HUDEP-2 (cell line): ENCODE measurements at regions not wholly inside any gene's neighbourhood (a gene's known extent, or its start where the extent isn't known, plus 50 kb on each side); places are given as distances from the start of the nearest gene placed in this dataset.
"Not testable (repeated sequence)": the region's sequence is repeated elsewhere in the genome, so short reads cannot be mapped to it uniquely, and the experiment has no call there.

Experiments
- DNase-seq, 76 experiments: peaks; one replicate each; lab custom pipeline; 2025; ENCODE audit not compliant: unreplicated experiment in 76 of 76; lab: John Stamatoyannopoulos, UW

DNA sequence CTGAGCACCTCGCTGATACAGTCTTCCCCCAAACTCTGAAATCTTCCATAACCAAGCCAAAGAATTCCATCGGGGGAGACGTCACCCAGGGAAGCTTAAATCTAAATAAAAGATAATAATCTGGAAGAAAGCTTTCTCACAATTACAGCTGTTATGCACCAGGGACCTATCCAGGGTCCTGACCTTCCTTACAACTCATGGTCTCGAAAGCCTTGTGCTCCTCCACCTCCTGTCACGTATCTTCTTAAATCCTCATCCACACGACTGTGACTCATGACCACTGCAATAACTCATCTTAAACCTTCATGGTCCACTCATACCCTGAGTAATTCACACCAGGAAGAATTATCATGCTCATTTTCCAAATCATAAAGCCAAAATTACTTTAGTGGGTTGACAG is 166.8 kb upstream of the FRG1 start:
- no peak for DNase-seq

DNA sequence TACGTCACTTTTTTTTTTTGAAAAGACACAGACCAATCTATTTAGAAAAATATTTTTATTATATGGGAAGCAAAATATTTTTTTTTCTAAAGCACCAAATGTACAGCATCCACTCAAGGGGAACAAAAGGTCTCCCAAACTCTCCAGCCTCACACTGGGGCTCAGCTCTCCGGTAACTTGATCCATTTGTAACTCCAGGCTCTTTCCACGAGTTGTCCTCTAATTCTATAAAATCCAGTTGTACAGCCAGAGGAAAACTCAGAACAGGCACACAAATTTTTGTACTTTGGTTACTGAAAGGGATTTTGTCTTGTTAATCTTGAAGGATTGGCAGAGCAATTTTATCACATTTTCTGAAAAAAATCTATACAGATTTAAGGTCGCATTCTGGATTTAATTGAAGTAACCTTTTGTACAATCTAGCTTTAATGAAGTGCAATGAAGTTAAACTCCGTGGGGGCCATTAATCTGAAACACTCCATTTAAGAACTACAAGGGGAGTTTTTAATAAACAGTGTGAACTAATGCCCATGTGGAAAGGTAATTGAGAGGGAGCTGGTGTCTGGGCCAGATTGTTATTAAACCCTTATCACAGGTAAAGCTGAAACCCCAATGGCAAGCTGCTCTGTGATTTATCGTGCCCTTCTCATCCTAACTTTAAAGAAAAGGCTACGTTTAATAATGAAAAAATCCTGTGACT is 161.2 kb upstream of the FRG1 start:
- no peak for DNase-seq

DNA sequence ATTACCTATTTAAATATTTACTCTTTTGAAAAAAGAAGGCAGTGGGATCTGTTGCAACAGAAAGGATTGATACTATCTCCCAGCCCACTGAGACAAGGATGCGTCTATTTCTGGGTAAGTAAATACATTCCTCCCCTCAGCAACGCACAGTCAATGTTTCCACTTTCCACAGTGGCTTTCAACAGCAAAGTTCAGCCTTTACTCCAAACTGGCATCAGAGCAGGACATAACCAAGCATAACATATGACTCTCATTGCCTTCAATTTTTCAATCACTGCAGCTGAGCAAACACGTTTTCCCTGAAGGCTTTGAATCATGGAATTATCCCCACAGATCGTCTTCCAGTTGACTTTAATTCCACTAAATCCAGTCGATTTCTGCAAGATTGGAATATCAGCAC is 160.3 kb upstream of the FRG1 start:
- DNase-seq, result no peak

DNA sequence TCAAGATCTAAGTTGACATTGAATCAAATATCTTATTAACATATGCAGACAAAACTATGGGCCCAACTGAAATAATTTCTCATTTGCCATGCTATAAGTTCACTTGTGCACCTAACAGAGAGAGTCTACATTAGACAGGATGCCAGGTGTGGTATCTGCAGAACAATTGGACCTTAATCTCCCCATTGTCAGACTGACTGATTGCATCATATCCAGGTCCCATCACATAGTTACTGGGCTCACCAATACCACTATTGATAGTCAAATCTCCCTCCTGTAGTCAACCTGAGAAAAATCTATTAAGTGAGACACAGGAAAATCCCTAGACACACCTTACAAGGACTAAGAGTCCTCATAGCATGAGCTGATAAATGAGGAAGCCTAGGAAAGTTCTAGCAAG is 156.0 kb upstream of the FRG1 start:
- DNase-seq, result no peak

DNA sequence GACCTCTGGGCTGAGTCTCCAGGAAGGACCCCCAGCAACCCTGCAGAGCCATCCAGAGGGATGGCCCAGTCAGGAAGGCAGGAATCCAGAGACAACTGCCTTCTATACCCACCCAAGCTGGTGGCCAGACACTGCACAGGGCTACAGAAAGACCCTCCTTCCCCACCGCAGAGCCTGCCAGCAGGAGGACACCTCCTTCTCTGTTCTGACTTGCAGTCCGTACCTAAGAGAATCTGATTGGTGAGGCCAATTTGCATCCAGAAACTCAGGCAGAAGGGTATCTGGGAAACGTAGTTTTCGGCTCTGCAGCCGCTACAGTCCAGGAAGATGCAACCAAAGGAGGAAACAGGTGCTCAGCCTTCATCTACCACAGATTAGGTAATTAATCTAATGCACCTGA is 155.4 kb upstream of the FRG1 start:
- no peak for DNase-seq

DNA sequence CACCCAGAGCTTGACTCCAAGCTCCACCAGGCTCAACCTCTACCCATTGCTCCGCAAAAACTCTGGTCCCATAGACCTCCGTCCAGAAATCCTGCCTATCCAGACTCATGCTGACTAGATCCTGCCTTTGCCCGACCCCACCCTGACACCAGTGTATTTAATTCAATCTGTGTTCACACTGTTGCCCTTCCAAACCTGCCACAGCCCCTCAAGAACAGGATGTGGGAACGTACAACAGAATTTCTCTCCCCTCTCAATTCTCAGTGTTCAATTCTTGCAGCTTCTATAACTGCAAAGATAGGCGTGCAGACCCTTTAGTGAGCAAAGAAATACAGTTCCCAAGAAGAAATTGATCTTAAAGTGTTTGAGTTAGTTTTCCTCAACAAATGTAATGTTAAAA is 154.2 kb upstream of the FRG1 start:
- no peak for DNase-seq

DNA sequence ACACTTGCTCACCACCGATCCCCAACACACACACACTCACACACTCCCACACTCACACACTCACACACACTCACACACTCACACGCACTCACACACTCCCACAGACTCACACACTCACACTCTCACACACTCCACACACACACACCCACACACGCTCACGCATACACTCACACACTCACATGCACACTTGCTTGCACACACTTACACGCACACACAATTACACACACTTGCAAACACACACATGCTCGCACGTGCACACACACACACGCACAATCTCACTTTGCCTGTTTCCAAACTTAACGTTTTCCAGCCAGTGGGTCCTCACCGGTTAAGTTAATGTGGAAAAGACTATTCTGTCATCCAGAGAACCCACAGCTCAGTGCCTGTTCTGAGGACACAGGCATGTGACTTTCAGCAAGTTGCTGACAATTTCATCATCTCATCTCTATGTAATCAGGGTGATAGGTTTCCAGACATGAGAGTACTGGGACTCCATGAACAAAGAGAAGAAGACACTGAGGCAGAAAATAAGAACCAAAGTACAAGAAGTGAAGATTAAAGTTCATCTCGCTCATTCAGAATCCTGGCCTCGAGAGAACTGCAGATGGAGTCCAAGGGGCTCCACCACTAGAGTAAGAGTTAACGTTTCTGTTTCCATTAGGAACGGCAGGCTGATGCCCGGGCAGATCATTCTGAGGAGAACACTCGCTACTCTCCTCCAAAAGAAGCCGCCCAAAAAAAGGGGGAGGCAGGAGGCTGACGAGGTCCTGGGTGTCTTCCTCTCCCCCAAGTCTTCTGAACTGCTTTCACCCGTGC is 153.2 kb upstream of the FRG1 start:
- no peak for DNase-seq

DNA sequence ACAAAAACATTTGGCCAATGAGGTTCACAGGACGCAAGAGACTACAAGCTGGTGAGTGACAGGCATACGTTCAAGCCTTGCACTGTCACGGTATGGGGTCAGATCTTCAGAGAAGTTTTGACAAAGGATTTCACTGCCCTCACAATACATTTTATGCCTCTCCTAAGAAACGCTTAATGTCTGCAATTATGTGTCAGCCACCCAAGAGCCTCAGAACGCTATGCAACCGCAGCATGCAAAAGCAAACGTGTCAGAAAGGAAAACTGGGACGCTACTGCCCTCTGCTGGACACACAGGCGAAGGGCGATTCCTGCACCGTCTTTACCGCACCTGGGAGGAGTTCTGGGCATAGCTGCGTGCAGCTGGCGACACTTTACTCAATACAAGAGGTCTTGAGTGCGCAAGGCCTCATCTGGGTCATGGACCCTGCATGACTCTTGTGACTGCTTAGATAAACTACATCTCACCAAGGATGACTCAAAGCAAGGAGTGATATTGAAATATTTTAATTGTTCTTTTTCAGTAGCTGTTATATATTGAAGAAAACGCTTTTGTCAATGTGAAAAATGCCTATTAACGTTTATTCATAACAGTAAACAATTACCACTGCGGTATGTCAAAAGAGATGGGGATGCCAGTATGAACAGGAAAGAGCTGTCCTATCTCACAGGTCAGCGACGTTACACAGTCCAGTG is 147.6 kb upstream of the FRG1 start:
- peak in 73 of 76 experiments; percentile 2 to 83 (median 45) for DNase-seq

DNA sequence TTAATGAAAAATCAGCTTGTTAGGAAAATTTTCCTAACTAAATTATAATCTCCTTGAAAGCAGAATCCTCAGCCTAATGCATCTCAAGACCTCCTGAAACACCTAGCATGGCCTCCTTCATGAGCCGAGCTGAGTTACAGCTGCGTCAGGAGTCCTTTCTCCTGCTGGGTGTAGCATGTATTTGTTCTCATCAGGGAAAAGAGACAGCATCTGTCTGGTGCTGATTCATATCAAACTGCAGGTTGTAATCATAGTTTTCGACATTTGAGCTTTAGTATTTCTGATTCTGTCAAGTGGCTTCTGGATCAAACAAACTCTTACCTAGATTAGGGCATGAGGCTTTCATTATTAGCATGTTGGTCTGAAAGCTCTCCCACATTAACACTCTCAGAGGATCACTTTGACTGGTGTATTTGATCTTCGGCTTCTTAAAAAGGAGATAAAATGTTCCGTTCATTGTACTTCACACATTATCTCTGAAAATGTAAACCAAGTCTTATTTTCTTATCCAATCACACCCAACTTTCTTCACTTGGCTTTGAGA is 140.1 kb upstream of the FRG1 start:
- DNase-seq, result no peak

DNA sequence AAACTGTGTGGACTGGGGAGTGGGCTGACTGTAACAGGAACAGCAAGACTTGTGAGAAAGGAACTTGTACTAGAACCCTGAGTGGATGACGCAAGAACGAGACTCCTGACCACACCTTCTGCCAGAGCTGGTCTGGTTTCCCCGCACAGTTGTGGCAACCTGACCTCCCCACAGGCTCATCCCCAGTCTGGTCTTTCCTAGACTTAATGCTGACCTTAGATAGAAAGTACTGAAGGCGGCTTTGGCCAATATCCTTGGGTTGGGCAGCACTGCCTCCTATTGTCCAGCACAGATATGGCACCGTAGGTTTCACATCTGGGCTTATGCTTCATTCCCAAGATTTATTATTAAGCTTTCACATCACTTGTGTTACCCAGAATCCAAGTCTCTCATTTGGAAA is 137.8 kb upstream of the FRG1 start:
- no peak for DNase-seq

DNA sequence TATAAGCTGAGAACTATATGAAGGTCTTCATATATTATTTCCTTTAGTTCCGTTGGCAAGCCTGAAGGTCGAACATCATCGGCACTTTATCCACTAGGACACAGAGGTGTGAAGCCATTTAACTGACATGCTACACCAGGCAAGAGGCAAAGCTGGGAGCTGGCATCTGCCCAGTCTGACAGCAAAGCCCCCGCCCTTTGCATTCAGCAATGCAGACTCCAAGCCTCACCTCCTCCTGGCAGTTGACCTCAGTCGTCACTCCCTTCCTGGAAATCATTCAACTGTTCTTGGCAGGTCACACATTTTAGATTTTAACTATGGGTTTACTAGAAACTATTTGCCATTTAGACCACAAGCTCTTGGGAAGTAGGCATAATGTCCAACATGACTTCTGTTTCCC is 135.8 kb upstream of the FRG1 start:
- DNase-seq, result peak in 73 of 76 experiments; percentile 4 to 93 (median 67)

DNA sequence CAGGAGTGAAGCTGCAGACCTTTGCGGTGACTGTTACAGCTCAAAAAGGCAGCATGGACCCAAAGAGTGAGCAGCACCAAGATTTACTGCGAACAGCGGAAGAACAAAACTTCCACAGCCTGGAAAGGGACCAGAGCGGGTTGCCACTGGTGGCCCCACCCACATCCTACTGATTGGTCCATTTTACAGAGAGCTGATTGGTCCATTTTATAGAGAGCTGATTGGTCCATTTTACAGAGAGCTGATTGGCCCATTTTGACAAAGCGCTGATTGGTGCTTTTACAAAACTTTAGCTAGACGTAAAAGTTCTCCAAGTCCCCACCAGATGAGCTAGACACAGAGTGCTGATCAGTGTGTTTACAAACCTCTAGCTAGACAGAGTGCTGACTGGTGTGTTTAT is 134.2 kb upstream of the FRG1 start:
- DNase-seq, result no peak

DNA sequence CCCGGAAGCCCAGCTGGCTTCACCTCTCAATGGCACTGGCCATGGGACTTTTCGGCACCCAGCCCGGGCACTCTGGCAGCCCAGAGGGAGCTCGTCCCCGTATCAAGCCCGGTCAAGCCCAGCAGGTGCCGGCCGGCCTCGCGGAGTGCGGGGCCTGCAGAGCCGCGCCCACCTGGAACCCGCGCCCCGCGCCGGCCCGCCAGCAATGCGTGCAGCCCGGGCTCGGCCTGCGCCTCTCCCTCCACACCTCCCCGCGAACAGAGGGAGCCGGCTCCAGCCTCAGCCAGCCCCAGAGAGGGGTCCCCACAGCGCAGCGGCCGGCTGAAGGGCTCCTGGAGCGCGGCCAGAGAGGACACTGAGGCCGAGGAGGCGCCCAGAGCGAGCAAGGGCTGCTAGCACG is 133.6 kb upstream of the FRG1 start:
- no peak for DNase-seq

DNA sequence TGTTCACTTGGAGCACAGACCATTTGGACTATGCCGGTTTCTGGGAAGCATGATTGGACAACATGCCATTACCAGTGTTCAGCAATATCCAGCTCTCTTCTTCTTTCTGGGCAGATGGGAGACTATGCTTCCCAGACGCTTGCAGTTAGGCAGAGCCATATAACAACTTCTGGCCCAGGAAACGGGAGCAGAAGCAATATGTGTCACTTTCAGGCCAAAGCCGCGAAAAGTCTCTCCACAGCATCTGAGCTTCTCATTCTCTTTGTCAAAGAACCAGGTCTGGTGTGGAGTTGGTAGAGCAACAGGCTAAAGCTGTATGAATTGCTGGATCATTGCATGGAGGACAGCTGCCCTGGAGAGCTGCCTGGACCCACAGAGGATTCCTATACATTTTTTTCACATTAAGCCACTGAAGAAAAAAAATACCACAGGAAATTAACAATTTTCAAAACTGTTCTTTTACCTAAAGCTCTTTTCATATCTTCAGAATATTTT is 131.4 kb upstream of the FRG1 start:
- no peak for DNase-seq

DNA sequence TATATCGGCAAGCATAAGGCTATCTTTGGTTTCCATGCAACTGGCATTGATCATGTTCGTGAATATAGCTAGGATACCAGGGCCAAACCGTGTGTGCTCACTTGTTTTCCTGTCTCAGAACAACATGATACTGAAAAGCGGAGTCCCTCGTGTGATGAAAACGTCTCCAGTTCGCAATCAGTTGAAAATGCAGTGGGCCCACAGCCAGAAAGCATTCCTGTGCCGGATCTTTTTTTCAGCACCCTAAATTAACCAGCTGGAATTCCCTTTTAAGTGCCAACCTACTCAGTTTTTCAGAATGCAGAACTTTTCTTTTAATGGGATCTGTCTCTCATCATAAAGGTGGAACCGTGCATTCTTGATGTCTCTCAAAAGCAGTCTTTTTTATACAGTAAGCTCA is 130.8 kb upstream of the FRG1 start:
- DNase-seq, result no peak

DNA sequence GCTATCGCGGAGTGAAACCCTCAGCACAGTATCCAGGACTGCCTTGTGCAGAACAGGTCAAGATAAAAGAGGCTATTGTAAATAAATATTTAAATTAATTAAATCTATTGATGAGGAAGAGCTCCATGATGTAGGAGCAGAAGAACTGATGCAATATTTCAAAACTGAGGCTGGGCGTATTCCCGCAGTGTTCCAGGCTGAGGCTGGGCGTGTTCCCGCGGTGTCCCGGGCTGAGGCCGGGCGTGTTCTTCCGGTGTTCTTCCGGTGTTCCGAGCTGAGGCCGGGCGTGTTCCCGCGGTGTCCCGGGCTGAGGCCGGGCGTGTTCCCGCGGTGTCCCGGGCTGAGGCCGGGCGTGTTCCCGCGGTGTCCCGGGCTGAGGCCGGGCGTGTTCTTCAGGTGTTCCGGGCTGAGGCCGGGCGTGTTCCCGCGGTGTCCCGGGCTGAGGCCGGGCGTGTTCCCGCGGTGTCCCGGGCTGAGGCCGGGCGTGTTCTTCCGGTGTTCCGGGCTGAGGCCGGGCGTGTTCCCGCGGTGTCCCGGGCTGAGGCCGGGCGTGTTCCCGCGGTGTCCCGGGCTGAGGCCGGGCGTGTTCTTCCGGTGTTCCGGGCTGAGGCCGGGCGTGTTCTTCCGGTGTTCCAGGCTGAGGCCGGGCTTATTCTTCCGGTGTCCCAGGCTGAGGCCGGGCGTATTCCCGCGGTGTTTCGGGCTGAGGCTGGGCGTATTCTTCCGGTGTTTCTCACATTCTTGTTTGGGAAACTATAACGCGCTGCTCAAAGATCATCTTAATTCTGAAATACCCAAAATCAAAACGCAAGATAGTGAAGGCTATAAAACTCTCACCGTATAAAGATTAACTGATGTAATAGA is 130.1 kb upstream of the FRG1 start:
- DNase-seq, result not testable (repeated sequence)

DNA sequence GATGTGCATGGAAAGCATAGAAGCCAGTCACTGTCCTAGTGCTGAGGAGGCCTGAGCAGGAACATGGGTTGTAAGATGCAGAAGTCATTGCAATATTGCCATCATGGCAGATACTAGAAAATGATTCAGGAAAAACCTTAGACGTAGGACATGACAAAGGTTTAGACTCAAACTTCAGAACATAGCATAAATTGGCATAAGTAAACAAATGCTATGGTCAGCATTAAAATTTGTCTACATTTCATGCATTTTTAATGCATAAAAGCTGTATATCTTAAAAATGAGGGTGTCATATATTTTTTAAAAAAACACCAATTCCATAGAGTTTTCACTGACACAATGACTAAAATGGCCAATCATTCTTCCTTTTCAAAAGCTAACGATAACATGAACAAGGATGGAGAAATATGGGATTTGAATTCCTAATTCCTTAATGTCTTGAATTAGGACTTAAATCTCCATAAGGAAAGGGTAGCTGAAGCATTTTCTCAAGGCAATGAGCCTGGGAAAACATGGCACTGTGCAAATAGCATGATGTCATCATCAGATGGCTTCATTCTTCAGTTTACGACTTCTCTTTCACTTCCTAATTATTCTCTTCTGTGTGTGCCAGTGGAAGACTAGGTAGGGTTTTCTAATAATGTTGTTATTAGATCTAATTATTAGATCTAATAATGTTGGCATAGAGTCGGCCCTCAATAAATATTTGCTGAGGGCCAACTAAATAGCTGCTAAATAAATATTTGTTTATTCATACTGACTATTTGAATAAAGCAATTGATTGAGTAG is 125.1 kb upstream of the FRG1 start:
- no peak for DNase-seq

DNA sequence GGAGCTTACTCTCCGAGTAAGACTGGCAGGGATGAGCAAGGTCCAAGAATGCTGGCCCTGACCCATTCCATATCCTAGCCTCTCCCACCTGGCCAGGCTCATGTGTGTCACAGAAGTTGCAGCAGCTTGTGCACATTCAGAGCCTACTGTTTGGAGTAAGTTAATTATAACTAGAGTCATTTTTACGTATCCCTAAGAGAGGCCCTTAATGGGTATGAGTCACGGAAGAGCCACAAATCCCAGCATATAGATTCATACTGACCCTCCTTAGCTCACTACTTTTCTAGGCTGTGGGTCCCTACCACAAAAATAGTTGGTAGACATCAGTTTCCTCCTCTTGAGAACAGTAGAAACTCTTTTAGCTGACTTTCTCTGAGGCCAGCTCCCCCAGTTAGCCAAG is 118.3 kb upstream of the FRG1 start:
- no peak for DNase-seq

DNA sequence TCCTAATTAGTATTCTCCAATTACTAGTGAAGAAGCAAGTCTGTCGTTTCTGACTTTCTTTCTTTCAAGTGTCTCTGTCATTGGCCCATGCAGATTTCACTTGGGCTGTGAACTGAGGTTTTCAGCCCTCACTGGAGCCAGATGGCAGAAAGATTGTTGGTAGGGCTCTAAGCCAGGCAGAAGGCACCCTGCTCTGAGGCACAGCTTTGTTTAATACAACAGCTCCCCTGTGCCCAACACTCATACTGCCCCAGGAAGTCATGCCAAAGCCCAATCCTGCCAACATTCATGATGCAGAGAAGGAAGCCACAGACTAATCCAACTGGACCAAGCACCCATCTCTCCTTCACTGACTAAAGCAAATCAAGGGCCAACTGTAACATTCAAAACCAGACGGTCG is 117.1 kb upstream of the FRG1 start:
- no peak for DNase-seq

DNA sequence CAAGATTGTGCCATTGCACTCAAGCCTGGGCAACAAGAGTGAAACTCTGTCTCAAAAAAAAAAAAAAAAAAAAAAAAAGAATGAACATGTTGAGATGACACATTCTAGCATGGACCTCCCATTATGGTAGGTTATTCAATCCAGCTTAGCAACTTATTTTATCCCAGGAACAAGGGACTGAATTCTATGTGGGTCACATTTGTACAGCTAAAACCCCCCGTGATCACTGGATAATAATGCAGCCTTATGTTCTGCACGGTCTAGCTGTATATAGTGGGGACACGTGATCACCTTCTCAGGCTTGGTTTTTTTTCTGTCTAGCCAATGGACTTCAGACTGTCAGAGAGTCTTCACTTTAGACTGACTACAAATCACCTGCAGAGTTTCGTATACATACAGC is 115.2 kb upstream of the FRG1 start:
- DNase-seq, result no peak
